Stomach (tissue), 8 donors: ENCODE measurements at regions not wholly inside any gene's neighbourhood (a gene's known extent, or its start where the extent isn't known, plus 50 kb on each side); places are given as distances from the start of the nearest gene placed in this dataset.

Source experiments
- DNase-seq, 2 donors: peaks; one replicate each; pipeline versions ENCODE4 v3.0.0 to v3.0.0-alpha.2; 2013 to 2019
- H3K27ac ChIP-seq, 5 donors: fragments of 200-600 bp in 4 of 5; sonication (generic) in 4 of 5; one replicate each; pipeline ENCODE4 v1.5.1; 2013 to 2019; ENCODE audit warnings: mild to moderate bottlenecking in 1 of 5, moderate library complexity in 1 of 5
- H3K27me3 ChIP-seq, 3 donors: fragments of 200-600 bp; sonication (generic); one replicate each; pipeline ENCODE4 v1.5.1; 2017 to 2019; ENCODE audit warnings: mixed run types in 1 of 3
- H3K36me3 ChIP-seq, 4 donors: fragments of 200-600 bp; sonication (generic); 1 replicate in 3 of 4; 2 replicates in 1 of 4; pipeline ENCODE4 v1.5.1; 2016 to 2019
- H3K4me1 ChIP-seq, 4 donors: fragments of 200-600 bp; sonication (generic); one replicate each; pipeline ENCODE4 v1.5.1; 2016 to 2019
- H3K4me3 ChIP-seq, 4 donors: fragments of 200-600 bp; sonication (generic) in 3 of 4; one replicate each; pipeline ENCODE4 v1.5.1; 2016 to 2019; ENCODE audit warnings: mild to moderate bottlenecking in 1 of 4
- H3K9me3 ChIP-seq, 4 donors: fragments of 200-600 bp; sonication (generic); one replicate each; pipeline ENCODE4 v1.5.1; 2016 to 2019
- EP300 ChIP-seq: sonication (generic); formaldehyde crosslinking; IDR thresholded peaks from one replicate; pipeline ENCODE4 v1.6.1; 2017; ENCODE audit warnings: antibody characterized with exemption
- POLR2A ChIP-seq, 4 donors: fragments of 450-650 bp; IDR thresholded peaks; one replicate each; pipeline ENCODE4 v1.6.1; 2016; ENCODE audit warnings: antibody characterized with exemption in 4 of 4, control low read depth in 2 of 4, mild to moderate bottlenecking in 1 of 4, moderate library complexity in 1 of 4
- POLR2AphosphoS5 ChIP-seq, 3 donors: sonication (generic); formaldehyde crosslinking; IDR thresholded peaks; one replicate each; pipeline ENCODE4 v1.6.1; 2016; ENCODE audit warnings: antibody characterized with exemption in 3 of 3
- WGBS, 5 donors: extraction: QIAGEN DNeasy Blood & Tissue Kit in 3 of 5; methylation state at CpG; one replicate each; pipeline versions ENCODE4 v1.1.5 to v1.1.7; 2013 to 2018; 5-methylcytosine and 5-hydroxymethylcytosine counted together
- intact Hi-C: fragments of 100-400 bp; cut with DNase I; formaldehyde crosslinking; loops from one replicate; pipeline ENCODE4 v1.15.1; 2023; ENCODE audit warnings: low total_unique reads
- TF ChIP-seq, protein P1 (sequence below), 7 experiments: fragments of 450-650 bp in 4 of 7; fragments of 200-600 bp in 3 of 7; sonication (generic) in 3 of 7; IDR thresholded peaks; one replicate each; pipeline ENCODE4 v1.5.1; 2016 to 2019; ENCODE audit warnings: antibody characterized with exemption in 7 of 7, control low read depth in 2 of 7, mild to moderate bottlenecking in 1 of 7
- donor health status: healthy with polysubstance abuse.
- donor health status: Bipolar disorder and iron deficiency.
- donor health status: healthy.

DNA sequence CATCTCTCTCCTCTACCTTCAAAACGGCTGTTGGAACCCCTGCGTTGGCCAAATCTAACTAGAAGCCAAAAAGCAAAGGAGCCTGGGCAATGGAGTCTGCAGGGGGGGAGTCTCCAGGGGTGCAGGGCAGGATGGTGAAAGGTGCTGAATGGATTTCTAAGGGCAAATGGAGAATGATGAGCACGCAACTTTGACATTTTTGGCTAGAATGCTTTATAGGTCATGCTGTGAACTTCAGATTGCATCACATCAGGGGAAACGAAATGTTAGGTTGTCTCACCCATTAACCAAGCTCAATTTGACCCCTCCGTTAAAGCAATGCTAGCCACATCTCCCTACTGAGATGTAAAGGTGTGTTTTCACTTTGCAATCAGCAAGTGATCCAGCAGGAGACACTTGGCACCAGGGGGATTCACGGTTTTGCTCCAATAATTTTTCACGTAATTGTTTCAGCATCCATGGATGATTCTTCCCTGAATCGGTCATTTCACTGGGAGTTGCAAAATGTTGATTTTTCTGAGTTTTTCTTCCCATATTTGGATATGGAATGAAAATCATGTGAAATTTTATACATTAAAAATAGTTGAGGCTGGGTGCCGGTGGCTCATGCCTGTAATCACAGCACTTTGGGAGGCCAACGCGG lies 78.0 kb upstream of the MDM1 start:
- intact Hi-C loops, result no loop called here

DNA sequence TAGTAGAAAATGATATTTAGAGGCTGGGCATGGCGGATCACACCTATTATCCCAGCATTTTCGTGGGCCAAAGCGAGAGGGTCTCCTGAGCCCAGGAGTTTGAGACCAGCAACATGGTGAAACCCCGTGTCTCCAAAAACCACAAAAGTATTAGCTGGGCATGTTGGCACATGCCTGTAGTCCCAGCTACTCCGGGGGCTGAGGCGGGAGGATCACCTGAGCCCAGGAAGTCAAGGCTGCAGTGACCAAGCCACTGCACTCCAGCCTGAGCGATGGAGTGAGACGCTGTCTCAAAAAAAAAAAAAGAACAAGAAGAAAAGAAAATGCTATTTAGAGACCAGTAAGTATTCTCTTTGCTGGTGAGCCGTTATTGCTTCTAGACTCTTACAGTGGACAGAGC lies 79.2 kb upstream of the MDM1 start:
- DNase-seq, result no peak
- Histone ChIP-seq H3K9me3 (no peaks in the 10 kb centered on the region), H3K4me1 (peaks cover under 1 to 10% (median 6%) of the 10 kb centered on the region in 4 donors), H3K4me3 (no peak overlapping the region), H3K36me3 (no peaks in the 10 kb centered on the region), H3K27ac (no peak overlapping the region), H3K27me3 (no peaks in the 10 kb centered on the region)
- intact Hi-C loops, result no loop called here
- WGBS, 5 donors, result 87 to 95% (median 93%) methylated on average over 9 of the region's 9 CpGs
- TF ChIP-seq EP300 (no peak), POLR2A (IDR thresholded peaks at IDR 0.05) (no peak), POLR2AphosphoS5 (IDR thresholded peaks at IDR 0.05) (no peak)
- TF ChIP-seq, protein P1, sequence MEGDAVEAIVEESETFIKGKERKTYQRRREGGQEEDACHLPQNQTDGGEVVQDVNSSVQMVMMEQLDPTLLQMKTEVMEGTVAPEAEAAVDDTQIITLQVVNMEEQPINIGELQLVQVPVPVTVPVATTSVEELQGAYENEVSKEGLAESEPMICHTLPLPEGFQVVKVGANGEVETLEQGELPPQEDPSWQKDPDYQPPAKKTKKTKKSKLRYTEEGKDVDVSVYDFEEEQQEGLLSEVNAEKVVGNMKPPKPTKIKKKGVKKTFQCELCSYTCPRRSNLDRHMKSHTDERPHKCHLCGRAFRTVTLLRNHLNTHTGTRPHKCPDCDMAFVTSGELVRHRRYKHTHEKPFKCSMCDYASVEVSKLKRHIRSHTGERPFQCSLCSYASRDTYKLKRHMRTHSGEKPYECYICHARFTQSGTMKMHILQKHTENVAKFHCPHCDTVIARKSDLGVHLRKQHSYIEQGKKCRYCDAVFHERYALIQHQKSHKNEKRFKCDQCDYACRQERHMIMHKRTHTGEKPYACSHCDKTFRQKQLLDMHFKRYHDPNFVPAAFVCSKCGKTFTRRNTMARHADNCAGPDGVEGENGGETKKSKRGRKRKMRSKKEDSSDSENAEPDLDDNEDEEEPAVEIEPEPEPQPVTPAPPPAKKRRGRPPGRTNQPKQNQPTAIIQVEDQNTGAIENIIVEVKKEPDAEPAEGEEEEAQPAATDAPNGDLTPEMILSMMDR (IDR thresholded peaks at IDR 0.05), result no peak

More for the DNA sequence above, 78.0 kb upstream of the MDM1 start:
- WGBS, 5 donors, result 86 to 93% (median 91%) methylated on average over 11 of the region's 11 CpGs
- H3K36me3 ChIP-seq, result no peaks in the 10 kb centered on the region
- no peak for DNase-seq
- H3K4me1 ChIP-seq, result peaks cover 10 to 22% (median 17%) of the 10 kb centered on the region in 4 donors
- H3K9me3 ChIP-seq, result no peaks in the 10 kb centered on the region
- no peak for TF ChIP-seq POLR2A (IDR thresholded peaks at IDR 0.05)
- TF ChIP-seq, protein P1 (IDR thresholded peaks at IDR 0.05), result no peak
- TF ChIP-seq POLR2AphosphoS5 (IDR thresholded peaks at IDR 0.05), result no peak
- TF ChIP-seq EP300, result no peak
- H3K4me3 ChIP-seq, result no peak overlapping the region
- no peaks in the 10 kb centered on the region for H3K27me3 ChIP-seq
- no peak overlapping the region for H3K27ac ChIP-seq

DNA sequence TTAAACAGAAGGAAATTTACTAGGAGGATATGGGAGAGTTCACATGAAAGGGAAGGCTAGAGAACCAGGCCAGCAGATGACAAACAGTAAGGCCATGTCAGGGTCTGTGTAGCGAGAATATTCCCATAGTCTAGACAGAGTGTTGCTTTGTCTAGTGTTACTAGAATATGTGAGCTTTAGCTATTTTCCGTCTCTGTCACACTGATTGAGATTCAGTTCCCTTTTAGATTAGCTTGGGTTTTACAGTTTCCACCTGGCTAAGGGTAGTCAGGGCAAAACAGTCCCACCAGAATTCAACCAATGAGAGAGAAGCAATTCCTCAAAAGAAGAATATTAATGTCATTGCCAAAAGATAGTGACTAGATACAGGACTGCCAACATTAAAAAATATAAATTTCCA lies 82.8 kb upstream of the MDM1 start:
- intact Hi-C loops, result no loop called here
- 86 to 95% (median 92%) methylated on average over 2 of the region's 2 CpGs for WGBS, 5 donors

DNA sequence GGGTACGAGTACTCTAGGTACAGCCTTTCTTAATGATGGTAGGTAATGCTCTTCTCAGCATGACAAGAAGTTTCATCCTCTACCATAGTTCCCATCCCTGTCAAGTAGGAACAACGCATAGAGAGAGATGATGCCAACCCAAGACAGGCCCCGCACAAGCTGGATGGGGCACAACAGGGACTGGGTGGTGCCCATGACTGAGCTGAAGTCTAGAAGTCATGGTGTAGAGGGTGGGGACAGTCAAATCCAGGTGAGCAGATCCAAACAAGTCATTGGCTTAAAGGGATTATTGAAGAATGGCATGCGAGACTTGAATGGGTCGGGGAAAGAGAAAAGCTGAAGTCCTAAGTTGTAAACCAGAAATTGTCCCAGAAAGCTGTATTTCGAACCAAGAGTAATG lies 84.2 kb upstream of the MDM1 start:
- Histone ChIP-seq H3K4me3 (no peak overlapping the region), H3K27ac (no peak overlapping the region), H3K9me3 (no peaks in the 10 kb centered on the region), H3K27me3 (no peaks in the 10 kb centered on the region), H3K4me1 (peaks cover 0 to 13% (median 11%) of the 10 kb centered on the region in 4 donors), H3K36me3 (no peaks in the 10 kb centered on the region)
- TF ChIP-seq EP300 (no peak), POLR2AphosphoS5 (IDR thresholded peaks at IDR 0.05) (no peak), POLR2A (IDR thresholded peaks at IDR 0.05) (no peak)
- TF ChIP-seq, protein P1 (IDR thresholded peaks at IDR 0.05), result no peak
- intact Hi-C loops, result no loop called here
- WGBS, 5 donors, result 90 to 99% (median 97%) methylated on average over 6 of the region's 6 CpGs
- DNase-seq, result no peak

More for the DNA sequence above, 82.8 kb upstream of the MDM1 start:
- Histone ChIP-seq H3K4me3 (no peak overlapping the region), H3K9me3 (no peaks in the 10 kb centered on the region), H3K36me3 (no peaks in the 10 kb centered on the region), H3K27me3 (no peaks in the 10 kb centered on the region), H3K4me1 (peaks cover 0 to 2% (median 1%) of the 10 kb centered on the region in 4 donors), H3K27ac (no peak overlapping the region)
- DNase-seq, result no peak
- TF ChIP-seq POLR2AphosphoS5 (IDR thresholded peaks at IDR 0.05) (no peak), POLR2A (IDR thresholded peaks at IDR 0.05) (no peak), EP300 (no peak)
- TF ChIP-seq, protein P1 (IDR thresholded peaks at IDR 0.05), result no peak
